ENCODE measurements at regions not wholly inside any gene's neighbourhood (a gene's known extent, or its start where the extent isn't known, plus 50 kb on each side); places are given as distances from the start of the nearest gene placed in this dataset.
"Not testable (repeated sequence)": the region's sequence is repeated elsewhere in the genome, so short reads cannot be mapped to it uniquely, and the experiment has no call there.

DNA sequence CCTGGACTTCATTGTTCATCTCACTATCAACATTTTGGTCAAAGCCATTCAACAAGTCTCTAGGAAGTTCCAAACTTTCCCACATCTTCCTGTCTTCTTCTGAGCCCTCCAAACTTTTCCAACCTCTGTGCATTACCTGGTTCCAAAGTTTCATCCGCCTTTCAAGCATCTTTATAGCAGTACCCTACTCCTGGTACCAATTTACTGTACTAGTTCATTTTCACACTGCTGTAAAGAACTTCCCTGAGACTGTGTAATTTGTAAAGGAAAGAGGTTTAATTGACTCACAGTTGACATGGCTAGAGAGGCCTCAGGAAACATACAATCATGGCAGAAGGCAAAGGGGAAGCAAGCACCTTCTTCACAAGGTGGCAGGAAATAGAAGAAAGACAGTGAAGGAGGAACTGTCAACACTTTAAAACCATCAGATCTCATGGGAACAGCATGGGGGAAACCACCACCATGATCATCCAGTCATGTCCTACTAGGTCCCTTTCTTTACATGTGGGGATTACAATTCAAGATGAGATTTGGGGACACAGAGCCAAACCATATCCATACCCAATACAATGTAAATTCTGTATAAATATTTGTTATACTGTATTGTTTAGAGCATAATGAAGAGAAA is 109.7 kb downstream of the C12orf75 start:
- no peaks in the 10 kb centered on the region for H3K4me1 ChIP-seq (ENCODE audit: control insufficient read depth in 1 of 2, insufficient read depth in 1 of 2, low read depth in 1 of 2, low read length in 1 of 2)
- peaks cover 30% of the 10 kb centered on the region for H3K27me3 ChIP-seq
- no peak overlapping the region for H3K27ac ChIP-seq
- H3K4me3 ChIP-seq (ENCODE audit: low read depth in 1 of 2, low read length in 1 of 2): no peak overlapping the region
- TF ChIP-seq, protein P1, sequence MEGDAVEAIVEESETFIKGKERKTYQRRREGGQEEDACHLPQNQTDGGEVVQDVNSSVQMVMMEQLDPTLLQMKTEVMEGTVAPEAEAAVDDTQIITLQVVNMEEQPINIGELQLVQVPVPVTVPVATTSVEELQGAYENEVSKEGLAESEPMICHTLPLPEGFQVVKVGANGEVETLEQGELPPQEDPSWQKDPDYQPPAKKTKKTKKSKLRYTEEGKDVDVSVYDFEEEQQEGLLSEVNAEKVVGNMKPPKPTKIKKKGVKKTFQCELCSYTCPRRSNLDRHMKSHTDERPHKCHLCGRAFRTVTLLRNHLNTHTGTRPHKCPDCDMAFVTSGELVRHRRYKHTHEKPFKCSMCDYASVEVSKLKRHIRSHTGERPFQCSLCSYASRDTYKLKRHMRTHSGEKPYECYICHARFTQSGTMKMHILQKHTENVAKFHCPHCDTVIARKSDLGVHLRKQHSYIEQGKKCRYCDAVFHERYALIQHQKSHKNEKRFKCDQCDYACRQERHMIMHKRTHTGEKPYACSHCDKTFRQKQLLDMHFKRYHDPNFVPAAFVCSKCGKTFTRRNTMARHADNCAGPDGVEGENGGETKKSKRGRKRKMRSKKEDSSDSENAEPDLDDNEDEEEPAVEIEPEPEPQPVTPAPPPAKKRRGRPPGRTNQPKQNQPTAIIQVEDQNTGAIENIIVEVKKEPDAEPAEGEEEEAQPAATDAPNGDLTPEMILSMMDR (IDR thresholded peaks at IDR 0.05): no peak
- no peaks in the 10 kb centered on the region for H3K36me3 ChIP-seq
- H3K9me3 ChIP-seq: no peaks in the 10 kb centered on the region

DNA sequence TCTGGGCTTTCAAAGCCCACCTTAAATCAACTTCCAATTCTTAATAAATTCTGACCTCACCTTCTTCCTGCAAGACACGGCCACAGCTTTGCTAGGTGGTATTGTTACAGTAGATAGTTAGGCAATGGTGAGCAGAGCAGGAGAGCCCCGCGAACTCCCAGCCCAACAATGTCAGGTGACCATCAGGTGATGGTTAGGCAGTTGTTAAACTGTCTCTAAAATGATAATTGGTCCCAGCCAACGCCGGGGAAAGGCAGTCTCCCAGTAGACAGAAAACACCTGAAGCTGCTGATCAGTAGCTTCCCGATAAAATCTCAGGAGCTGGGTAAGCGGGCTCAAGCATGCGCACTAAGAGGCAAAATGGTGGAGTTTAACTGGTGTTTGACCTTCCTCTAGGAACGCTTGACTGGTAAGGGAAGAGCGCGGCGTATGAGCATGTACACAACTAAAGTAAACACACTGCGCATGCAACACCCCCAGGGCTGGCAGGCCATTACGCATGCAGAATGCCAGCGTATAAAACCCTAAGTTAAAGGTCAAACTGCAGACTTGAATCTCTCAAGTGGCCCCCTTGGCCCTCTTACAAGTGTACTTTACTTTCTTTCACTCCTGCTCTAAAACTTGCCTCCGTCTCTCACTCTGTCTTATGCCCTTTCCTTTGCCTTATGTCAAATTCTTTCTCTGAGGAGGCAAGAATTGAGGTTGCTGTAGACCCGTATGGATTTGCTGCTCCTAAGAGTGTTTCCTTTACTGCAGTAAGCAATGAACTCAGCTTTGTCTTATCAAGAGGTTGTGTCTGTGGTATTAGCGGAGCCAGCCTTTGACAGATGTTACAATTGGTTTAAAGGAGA is 113.5 kb downstream of the C12orf75 start:
- no peaks in the 10 kb centered on the region for H3K36me3 ChIP-seq
- H3K9me3 ChIP-seq: no peaks in the 10 kb centered on the region
- no peak overlapping the region for H3K4me3 ChIP-seq (ENCODE audit: low read depth in 1 of 2, low read length in 1 of 2)
- H3K27me3 ChIP-seq: peaks cover 39% of the 10 kb centered on the region
- H3K4me1 ChIP-seq (ENCODE audit: control insufficient read depth in 1 of 2, insufficient read depth in 1 of 2, low read depth in 1 of 2, low read length in 1 of 2): no peaks in the 10 kb centered on the region
- TF ChIP-seq, protein P1 (IDR thresholded peaks at IDR 0.05): no peak
- no peak overlapping the region for H3K27ac ChIP-seq

DNA sequence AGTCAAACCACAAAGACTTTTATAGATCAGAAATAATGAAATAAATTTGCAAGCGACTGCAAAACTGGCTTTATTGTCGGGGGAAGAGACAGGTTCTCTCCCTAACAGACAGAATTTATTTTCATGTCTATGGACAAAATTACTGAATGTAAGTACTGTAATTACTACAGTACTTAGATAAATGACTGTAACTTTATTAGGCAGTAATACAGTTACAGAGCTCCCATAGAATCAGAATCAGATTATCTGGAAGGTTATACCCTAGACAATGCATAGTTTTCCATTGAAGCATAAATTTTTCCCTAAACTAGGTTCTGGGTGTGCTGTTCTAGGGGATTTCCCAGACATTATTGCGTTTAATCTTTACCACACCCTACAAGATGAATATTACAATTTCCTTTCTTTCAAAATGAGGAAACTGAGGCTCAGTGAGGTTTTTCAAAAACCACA is 114.2 kb downstream of the C12orf75 start:
- Histone ChIP-seq H3K4me1 (ENCODE audit: control insufficient read depth in 1 of 2, insufficient read depth in 1 of 2, low read depth in 1 of 2, low read length in 1 of 2) (no peaks in the 10 kb centered on the region), H3K27ac (no peak overlapping the region), H3K27me3 (peaks cover 39% of the 10 kb centered on the region), H3K9me3 (no peaks in the 10 kb centered on the region), H3K4me3 (ENCODE audit: low read depth in 1 of 2, low read length in 1 of 2) (no peak overlapping the region), H3K36me3 (no peaks in the 10 kb centered on the region)
- TF ChIP-seq, protein P1 (IDR thresholded peaks at IDR 0.05): no peak

DNA sequence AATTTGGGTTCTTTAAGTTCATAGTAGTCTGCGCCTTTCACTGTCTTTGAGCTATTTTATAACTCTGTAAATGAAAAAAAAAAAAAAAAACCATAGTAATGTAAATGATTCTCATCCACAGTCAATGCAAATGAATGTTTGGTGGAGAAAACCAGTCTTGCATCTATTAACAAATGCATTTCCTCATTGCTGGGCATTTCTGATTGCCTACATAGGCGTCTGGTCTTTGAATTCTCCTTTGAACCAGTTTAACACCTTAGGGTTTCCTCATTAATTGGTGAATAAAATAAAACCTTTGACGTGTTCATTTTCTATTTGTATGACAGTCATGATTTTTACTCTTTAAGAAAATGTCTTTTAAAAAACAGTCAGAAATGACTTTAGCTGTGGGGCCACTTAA is 114.8 kb downstream of the C12orf75 start:
- no peak overlapping the region for H3K4me3 ChIP-seq (ENCODE audit: low read depth in 1 of 2, low read length in 1 of 2)
- no peaks in the 10 kb centered on the region for H3K4me1 ChIP-seq (ENCODE audit: control insufficient read depth in 1 of 2, insufficient read depth in 1 of 2, low read depth in 1 of 2, low read length in 1 of 2)
- no peaks in the 10 kb centered on the region for H3K36me3 ChIP-seq
- TF ChIP-seq, protein P1 (IDR thresholded peaks at IDR 0.05): no peak
- H3K9me3 ChIP-seq: no peaks in the 10 kb centered on the region
- H3K27me3 ChIP-seq: peaks cover 39% of the 10 kb centered on the region
- no peak overlapping the region for H3K27ac ChIP-seq

DNA sequence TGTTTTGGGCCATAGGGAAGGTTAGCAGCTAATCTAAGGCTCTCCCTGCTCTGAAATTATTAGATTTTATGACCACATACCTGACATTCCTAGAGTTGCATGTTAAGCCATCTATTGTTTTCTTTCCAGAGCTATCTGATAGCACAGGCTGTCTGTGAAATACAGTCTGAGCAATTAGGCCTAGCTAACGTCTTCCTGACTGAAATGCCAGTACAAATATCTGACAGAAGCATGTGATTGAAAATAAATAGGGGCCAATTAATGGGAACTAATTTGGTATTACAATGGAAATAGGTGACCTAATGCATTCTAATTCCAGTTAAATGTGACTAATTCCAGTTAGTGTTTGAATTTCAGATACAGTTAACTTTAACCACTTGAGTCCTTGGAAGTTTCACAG is 115.2 kb downstream of the C12orf75 start:
- peaks cover 39% of the 10 kb centered on the region for H3K27me3 ChIP-seq
- no peaks in the 10 kb centered on the region for H3K36me3 ChIP-seq
- no peak overlapping the region for H3K4me3 ChIP-seq (ENCODE audit: low read depth in 1 of 2, low read length in 1 of 2)
- TF ChIP-seq, protein P1 (IDR thresholded peaks at IDR 0.05): no peak
- H3K27ac ChIP-seq: no peak overlapping the region
- H3K9me3 ChIP-seq: no peaks in the 10 kb centered on the region
- H3K4me1 ChIP-seq (ENCODE audit: control insufficient read depth in 1 of 2, insufficient read depth in 1 of 2, low read depth in 1 of 2, low read length in 1 of 2): no peaks in the 10 kb centered on the region

DNA sequence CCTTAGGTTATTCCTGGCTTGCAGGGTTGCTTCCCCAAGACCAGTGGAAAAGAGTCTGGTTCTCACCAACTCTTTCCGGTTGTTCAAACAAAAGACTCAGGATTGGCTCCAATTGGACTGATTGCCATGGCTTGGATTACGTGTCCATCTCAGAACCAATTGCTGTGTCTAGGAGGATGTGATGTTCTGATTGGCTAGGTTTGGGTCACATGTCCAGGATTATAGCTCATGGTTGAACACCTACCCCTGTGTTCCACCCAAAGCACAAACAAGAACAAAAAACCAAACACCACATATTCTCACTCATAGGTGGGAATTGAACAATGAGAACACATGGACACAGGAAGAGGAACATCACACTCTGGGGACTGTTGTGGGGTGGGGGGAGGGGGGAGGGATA is 116.0 kb downstream of the C12orf75 start:
- H3K27me3 ChIP-seq: peaks cover 39% of the 10 kb centered on the region
- not testable (repeated sequence) for H3K36me3 ChIP-seq; H3K9me3 ChIP-seq; H3K27ac ChIP-seq; H3K4me3 ChIP-seq (ENCODE audit: low read depth in 1 of 2, low read length in 1 of 2); H3K4me1 ChIP-seq (ENCODE audit: control insufficient read depth in 1 of 2, insufficient read depth in 1 of 2, low read depth in 1 of 2, low read length in 1 of 2)

All from neutrophil (primary cell).